Renal cortex interstitium (tissue), 11 donors: ENCODE measurements at regions not wholly inside any gene's neighbourhood (a gene's known extent, or its start where the extent isn't known, plus 50 kb on each side); places are given as distances from the start of the nearest gene placed in this dataset.
"Not testable (repeated sequence)": the region's sequence is repeated elsewhere in the genome, so short reads cannot be mapped to it uniquely, and the experiment has no call there.

ENCODE experiments used
- DNase-seq, 11 donors: peaks; one replicate each; pipeline ENCODE4 v3.0.0-alpha.2; 2013; ENCODE audit warnings: low read depth in 9 of 11, low spot score in 4 of 11; ENCODE audit errors: extremely low read depth in 1 of 11

DNA sequence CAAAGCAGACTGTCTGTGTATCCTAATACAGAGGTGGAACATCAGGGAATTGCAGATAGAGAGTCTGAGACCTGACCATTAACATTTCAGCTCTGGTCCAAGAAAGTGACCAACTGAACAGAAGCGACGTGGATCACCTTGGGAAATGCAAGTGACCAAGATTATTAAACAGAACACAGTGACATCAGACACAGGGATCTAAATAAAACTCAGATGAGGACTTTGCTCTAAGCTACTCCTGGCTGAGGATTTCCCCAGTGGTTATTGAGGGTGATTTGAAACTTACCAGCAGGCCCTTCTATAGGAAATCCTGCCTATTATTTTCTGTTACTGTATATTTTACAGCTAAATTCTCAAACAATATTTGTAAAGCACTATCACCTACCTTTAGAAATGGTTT, 436.0 kb downstream of the TMEM38B start:
- DNase-seq, result no peak

DNA sequence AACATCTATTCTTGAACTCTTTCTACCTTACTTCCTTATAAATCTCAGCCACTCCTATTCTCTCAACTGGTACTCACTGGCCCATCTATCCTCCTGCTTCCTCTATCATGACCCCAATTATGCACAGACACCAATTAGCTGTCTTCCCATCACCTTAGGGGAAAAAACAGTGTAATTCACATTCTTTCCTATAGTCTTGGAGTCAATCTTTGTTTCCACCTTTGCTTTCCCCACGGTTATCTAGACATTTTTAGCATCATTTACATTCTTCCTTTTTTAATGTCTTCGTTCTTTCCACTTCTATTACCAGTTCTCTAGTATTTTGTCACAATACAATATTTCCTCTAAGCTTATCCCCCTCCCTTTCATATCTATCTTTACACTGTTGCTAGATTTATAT, 449.4 kb downstream of the TMEM38B start:
- no peak for DNase-seq

DNA sequence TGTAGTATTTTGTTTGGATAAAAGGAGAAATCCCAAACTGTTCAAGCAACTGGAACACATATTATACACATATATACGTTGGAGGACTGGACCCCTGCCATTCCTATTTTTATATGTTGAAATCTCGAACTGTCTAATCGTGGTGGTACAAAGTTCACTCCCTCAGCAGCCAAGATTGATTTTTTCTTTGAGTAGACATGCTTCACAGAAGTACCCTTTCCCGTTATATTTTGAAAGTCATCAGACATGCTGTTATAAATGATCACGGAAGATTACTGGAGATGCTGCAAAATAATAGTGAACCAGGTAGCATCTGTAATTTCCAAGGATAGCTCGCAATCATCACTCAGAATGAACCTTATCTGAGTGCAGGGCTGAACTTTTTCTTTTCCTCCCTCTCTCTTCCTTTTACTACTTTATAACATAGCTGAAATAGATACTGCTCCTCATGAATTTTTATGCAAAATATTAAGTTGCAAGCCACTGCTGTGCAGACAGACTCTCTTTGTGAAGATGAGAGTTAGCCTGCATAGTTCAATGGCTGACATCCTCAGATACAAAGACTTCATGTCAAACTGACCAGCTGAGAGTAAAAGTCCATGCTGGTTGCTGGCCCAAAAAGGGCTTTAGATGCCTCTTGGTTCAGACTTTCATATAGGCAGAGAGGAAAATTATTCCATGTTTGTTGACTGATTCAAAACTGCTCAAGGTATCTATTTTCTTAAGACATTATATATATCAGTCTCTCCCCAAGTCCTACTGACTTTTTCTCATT, 451.9 kb downstream of the TMEM38B start:
- no peak for DNase-seq

DNA sequence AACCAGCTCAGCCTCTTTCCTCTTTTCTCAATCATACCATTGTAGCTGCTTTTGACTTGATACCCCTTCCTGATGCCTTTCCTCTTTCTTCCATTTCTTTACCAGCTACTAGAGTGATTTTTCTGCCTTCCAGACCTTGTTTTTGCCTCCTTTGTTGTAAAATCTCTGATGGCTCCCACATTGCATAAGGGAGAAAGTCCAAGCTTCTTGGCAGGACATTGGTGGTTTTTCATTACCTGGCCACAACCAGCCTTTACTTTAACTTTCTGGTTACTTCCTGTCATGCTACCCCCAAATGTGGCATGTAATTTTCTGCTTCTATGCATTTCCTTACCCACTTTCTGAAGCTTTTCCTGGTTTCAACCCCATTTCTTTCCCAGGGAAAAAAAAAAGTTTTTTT, 452.5 kb downstream of the TMEM38B start:
- no peak for DNase-seq

DNA sequence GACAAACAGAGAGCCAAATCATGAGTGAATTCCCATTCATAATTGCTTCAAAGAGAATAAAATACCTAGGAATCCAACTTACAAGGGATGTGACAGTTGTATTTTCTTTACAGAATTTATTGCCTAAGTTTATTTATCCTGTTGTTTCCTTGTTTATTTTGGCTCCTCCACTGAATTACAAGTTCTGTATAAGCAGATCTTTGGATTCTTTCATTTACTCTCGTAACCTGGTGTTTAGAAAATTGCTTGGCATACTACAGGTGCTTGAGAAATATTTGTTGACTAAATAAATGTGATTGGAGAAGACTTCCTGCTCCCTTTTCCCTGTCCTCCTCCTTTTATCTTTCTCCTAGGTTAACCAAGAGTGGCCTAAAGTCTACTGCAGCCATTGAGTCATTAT, 455.6 kb downstream of the TMEM38B start:
- DNase-seq, result peak in 1 of 11 donors; percentile 8

DNA sequence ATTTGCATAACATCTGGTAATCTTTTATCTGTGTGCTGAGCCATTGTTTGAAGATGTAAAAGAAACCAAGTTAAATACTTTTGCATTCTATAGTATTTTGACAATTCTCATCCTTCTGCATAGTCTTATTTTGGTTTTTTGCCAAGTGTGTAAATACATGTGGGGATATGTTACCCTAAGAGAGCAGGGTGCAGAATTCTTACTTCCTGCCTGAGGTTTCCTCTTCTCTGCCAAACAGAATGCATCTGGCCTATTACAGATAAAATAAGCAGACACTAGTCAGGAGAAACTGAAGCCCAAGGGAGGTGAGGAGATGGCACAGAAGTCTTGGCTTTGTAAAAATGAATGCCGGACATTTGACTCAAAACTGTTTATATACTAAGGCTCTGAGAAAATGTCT, 462.1 kb downstream of the TMEM38B start:
- no peak for DNase-seq

DNA sequence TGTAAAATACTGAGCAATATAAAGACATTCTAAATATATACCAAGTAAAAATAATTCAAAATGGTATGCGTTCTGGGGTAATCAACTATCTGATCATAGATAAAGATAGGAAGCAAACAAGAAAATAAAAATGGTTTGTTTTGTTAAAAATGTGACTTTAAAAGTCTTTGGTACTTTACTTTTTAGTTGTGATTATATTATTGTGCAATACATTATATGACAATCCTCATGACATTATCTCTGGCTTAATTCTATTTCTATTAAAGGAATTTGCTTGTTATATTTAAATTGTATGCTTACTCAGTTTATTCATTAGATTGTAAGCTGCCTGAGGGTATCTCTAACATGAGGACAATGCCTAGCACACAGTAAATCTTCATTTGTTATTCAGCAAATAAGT, 477.9 kb downstream of the TMEM38B start:
- DNase-seq, result no peak

DNA sequence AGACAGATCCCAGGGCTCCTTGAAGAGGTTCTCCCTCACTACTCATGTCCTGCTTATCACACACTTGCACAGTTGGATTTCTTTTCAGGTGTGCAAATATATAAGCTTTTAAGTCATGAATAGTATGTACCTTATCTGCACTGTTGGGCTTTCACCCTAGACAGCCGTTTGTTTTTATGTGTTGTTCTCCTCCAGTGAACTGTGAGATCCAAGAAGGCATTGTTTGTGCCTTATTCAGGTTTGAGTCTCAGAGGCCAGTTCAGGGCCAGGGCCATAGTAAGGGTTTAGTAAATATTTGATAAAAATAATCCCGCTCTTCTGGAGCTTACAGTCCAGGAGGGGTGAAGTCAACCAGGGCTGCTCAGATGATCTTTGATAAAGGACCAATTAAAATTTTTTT, 480.0 kb downstream of the TMEM38B start:
- peak in 2 of 11 donors; percentile 1 to 13 for DNase-seq

DNA sequence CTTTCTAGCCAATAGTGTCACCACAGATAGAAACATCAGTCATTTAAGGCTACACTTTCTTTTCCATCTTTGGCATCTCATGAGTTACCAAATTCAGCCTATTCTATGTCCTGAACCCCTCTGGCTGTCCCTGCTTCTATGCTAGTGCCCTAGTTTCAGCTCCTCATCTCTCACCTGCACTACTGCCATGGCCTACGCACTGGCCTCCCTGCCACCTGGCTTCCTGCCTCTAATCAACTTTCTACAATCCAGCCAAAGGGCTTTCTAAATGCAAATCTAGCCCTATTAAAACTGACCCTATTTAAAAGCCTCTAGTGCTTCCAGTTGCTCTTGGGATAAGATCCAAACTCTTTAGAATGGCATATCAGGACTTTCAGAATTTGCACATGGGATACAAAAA, 482.9 kb downstream of the TMEM38B start:
- no peak for DNase-seq

DNA sequence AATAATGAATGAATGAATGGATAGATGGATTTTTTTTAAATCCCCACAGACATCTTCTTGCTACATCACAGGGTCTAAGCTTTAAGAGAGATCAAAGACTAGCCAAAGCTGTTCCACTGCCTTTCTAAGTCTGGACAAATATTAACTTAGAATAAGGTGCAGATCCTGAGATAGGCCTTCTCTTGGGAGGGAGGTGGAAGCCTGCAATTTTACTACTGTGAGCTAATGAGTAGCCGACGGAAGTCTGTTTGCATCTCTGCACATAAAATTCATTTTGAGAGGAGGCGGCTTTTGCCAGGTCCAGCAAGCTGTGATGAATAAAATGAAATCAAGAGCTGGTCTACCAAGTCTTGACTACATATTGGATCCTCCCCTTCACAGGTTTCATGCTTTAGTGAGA, 484.9 kb downstream of the TMEM38B start:
- DNase-seq, result peak in 8 of 11 donors; percentile 13 to 60 (median 36)

DNA sequence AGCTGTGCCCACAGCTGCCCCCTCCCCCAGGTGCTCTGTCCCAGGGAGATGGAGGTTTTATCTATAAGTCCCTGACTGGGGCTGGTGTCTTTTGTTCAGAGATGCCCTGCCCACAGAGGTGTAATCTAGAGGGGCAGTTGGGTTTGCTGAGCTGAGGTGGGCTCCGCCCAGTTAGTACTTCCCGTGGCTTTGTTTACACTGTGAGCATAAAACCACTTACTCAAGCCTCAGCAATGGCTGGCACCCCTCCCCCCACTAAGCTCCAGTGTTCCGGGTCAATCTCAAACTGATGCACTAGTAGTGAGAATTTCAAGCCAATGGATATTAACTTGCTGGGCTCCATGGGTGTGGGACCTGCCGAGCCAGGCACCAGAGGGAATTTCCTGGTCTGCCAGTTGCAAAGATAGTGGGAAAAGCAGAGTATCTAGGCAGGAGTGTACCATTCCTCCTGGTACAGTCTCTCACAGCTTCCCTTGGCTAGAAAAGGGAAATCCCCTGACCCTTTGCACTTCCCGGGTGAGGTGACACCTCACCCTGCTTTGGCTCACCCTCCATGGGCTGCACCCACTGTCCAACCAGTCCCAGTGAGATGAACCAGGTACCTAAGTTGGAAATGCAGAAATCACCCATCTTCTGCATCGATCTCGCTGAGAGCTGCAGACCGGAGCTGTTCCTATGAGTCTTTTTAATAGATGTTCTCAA, 509.6 kb downstream of the TMEM38B start:
- DNase-seq, result not testable (repeated sequence)

DNA sequence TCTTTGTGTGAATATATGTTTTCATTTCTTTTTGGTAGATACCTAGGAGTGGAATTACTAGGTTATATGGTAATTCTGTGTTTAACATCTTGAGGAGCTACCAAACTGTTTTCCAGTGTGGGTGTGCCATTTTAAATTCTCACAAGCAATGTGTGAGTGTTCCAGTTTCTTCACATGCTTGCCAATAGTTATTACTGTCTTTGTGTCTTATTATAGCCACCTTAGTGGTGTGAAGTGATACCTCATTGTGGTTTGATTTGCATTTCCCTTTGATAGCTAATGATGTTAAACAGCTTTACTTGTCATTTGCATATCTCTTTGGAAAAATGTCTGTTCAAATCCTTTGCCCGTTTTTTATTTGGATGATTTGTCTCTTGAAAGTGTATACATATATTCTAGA, 513.0 kb downstream of the TMEM38B start:
- no peak for DNase-seq

DNA sequence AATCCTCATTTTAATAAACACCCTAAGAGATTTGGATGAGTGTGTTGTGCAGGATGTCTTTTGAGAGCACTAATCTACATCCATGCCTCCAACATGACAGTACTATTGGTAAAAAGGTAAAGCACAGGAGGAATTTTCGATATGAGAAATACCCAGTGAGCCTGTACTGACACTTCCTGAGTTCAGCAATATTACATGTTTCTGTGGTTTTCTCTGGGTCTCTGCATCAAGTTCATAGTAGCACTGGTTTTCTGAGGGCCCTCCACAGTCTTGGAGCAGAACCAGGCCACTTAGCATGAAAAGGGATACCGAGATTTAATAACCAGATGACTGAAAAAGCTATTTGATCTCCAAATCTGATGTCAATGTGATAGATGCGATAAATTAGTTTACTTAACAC, 524.1 kb downstream of the TMEM38B start:
- DNase-seq, result no peak

DNA sequence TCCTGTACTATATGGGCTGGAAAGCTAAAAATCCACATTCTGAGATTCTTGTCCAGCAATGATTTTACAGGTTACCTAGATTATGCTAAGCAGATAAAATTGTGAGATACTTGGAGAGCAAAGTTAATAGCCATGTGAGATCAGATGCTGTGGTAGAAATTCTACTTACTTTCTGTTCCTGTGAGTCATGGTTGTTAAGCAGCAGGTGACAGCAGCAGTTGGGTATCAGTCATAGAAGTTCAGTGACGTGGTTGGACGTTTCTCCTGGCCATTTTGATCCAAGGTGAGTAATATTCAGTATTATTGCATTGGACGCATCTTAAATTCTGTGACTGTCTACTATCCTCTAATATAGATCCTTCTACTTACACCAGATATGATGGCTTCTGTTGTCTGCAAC, 524.5 kb downstream of the TMEM38B start:
- no peak for DNase-seq

DNA sequence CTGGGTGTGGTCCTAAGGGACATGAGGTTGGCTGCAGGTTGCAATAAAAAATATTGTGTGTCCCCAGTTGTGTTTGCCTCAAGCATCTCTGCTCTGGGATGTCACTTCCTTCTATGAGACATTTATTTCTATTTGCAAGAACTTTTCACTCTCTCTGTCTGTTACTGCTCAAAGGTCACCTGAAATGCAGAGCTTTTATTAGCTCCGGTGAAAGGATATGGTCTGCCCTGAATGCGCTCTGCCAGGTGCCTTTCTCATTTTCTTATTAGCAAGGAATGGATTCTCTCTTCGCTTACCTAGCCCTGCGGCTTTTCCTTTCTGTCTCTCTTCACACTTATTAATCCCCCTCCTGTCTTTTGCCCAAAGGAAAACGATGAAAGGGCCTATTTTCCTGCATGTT, 526.1 kb downstream of the TMEM38B start:
- no peak for DNase-seq

DNA sequence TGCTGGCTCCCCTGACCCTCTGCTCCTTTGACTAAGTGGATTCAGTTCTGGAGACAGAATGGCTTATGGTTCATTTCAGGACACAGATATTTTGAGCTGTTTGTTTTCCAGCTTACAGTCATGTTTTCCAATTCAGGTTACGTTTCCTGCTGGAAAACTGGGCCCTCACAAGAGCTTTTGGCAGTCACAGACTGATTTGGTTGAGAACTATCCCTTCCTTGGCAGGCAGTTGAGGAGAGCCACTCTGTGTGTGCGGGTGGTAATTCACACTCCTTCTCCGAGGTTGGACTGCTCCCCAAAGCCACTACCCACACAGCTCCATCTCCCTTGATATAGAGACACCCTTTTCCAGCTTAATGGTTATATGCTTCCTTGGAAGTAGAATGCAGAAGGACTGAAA, 534.5 kb downstream of the TMEM38B start:
- no peak for DNase-seq

DNA sequence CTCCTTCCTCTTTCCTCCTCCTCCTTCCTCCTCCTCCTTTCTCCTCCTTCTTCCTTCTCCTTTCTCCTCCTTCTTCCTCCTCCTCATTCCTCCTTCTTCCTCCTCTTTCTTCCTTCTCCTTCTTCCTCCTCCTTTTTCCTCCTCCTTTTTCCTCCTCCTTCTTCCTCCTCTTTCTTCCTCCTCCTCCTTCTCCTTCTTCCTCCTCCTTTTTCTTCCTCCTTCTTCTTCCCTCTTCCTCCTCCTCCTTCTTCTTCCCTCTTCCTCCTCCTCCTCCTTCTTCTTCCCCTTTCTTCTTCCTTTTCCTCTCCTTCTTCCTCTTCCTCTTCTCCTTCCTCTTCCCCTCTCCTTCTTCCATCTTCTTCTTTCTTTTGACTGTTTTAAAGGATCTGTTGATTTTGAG, 538.8 kb downstream of the TMEM38B start:
- no peak for DNase-seq

DNA sequence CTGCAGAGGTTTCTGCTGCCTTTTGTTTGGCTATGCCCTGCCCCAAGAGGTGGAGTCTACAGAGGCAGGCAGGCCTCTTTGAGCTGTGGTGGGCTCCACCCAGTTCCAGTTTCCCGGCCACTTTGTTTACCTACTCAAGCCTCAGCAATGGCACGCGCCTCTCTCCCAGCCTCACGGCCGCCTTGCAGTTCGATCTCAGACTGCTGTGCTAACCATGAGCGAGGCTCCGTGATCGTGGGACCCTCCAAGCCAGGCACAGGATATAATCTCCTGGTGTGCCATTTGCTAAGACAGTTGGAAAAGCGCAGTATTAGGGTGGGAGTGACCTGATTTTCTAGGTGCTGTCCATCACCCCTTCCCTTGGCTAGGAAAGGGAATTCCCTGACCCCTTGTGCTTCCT, 566.6 kb downstream of the TMEM38B start:
- DNase-seq, result not testable (repeated sequence)

DNA sequence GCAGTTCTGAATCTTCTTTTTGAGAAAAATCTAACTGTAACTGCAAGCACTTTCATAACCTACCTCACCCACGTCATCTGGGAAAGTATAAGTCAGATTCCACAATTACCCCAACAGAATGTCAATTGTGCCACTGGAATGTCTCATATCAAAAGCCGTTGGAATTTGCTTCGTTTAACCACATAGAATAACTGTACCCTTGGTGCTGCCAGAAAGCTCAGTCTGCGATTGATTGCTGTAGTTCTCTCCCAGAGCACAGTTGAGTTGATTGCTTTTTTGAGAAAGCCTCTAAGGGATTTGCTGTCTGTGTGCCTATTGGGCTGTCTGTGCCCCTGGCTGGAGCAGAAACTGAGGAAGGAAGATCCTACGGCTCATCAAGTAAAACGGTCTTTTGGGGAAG, 583.6 kb downstream of the TMEM38B start:
- no peak for DNase-seq

DNA sequence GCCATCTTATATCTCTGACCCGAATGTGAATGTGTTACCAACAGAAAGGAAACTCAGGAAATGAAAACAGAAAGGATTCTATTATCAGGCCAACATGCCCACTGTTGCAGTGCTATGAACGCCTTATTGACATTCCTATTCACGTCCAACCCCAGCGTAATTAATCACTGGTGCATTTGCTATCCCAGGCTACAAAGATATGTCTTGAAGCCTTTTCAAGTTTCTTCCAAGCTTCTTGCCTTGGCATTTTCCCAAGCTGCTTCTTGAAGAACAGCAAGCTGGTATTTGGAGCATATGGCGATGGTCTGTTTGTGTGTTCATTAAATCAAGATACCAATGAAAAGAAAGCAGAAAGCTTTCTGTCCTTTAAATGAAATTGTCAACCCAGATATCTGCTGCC, 579.2 kb upstream of the ZNF462 start:
- no peak for DNase-seq

DNA sequence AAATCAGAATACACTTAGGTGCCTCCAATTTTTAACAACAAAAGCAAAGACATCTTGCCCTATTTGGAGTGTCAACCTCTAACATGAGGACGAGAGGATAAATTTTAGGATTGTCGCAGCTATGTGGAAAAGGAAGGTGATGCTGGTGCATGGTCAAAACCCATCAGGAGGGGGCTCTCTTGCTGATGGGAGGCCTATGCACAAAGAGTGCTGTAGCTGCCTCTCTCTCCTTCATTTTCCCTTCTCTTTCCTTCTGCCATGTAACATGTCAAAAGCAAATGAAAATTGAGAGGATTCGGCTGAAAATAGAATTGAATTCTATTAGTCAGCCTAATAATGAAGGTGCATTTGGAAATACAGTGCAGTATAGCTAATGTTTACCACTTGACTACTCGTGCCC, 578.7 kb upstream of the ZNF462 start:
- DNase-seq, result no peak
